ENCODE measurements at regions not wholly inside any gene's neighbourhood (a gene's known extent, or its start where the extent isn't known, plus 50 kb on each side); places are given as distances from the start of the nearest gene placed in this dataset.

GRCh38 chr2:234725528-234726264 is 226.1 kb upstream of the SH3BP4 start:
- TF ChIP-seq SMC3 (IDR thresholded peaks at IDR 0.05; ENCODE audit: borderline replicate concordance, low read length) (no peak), RELA (IDR thresholded peaks at IDR 0.05; ENCODE audit: borderline replicate concordance, partially characterized antibody) (no peak), TAF1 (IDR thresholded peaks at IDR 0.05; ENCODE audit: borderline replicate concordance, low read depth, low read length) (no peak), RAD51 (IDR thresholded peaks at IDR 0.05) (no peak), DPF2 (IDR thresholded peaks at IDR 0.05) (no peak), CBX5 (IDR thresholded peaks at IDR 0.05; ENCODE audit: low read depth) (no peak), CBFB (IDR thresholded peaks at IDR 0.05; ENCODE audit: low read depth) (no peak), TBL1XR1 (IDR thresholded peaks at IDR 0.05; ENCODE audit: low read depth, low read length) (no peak), REST (IDR thresholded peaks at IDR 0.05; ENCODE audit: low read depth, low read length) (no peak), CTCF (IDR thresholded peaks at IDR 0.05 in 2 of 3, conservative IDR thresholded peaks at IDR 0.05 in 1 of 3; ENCODE audit: control insufficient read depth in 2 of 3, extremely low read depth in 1 of 3, insufficient read depth in 1 of 3, low read depth in 3 of 3, low read length in 3 of 3) (no peak), MEF2A (IDR thresholded peaks at IDR 0.05; ENCODE audit: insufficient read depth, low read depth, low read length) (no peak), CREB1 (IDR thresholded peaks at IDR 0.05; ENCODE audit: low read depth) (no peak), USF2 (IDR thresholded peaks at IDR 0.05; ENCODE audit: borderline replicate concordance, low read depth, low read length) (no peak)
